HG03045 (cell line): ENCODE measurements at regions not wholly inside any gene's neighbourhood (a gene's known extent, or its start where the extent isn't known, plus 50 kb on each side); places are given as distances from the start of the nearest gene placed in this dataset.
"Not testable (repeated sequence)": the region's sequence is repeated elsewhere in the genome, so short reads cannot be mapped to it uniquely, and the experiment has no call there.

ENCODE experiments used
- ATAC-seq: cut with Tn5 transposase; IDR thresholded peaks from one replicate; pipeline ENCODE4 v1.9.1; 2021; ENCODE audit warnings: mild to moderate bottlenecking, moderate library complexity; ENCODE audit not compliant: unreplicated experiment

DNA sequence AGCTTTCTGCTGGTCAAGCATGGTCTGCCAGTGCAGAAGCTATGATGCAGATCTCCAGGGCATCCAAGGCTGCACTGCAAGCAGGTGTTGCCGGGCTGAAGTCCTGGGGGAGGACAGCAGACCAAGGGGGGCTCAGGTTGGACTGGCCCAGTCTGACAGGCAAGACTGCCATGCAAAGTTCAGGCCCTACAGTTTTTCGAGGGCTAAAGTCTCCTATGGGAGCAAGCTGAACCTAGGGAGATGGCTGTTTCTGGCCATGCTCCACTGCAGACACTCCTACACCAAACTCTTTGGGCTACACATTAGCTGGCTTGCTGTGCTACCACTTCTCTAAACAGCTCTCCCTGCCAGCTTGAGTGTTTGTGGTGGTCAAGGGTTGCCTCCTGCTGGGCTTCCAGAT, 130.0 kb upstream of the SYNCRIP start:
- no peak for ATAC-seq

GRCh38 chr6:85771925-85772430, 129.3 kb upstream of the SYNCRIP start:
- ATAC-seq: no peak

DNA sequence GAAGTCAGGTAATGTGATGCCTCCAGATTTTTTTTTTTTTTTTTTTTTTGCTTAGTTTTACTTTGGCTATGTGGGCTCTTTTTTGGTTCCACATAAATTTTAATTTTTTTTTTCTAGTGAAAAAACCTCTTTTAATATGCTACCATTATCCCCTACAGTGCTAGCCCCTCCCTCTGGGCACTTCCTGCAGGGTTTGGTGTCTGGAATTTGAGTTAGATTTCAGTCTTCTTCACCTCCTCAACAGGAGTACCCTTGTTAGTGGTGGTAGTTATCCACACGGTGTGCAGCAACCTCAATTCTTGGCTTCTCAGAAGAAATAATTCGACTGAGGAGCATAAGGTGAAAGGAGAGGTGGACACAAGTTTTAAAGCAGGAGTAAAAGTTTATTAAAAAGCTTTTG, 128.8 kb upstream of the SYNCRIP start:
- ATAC-seq: no peak

DNA sequence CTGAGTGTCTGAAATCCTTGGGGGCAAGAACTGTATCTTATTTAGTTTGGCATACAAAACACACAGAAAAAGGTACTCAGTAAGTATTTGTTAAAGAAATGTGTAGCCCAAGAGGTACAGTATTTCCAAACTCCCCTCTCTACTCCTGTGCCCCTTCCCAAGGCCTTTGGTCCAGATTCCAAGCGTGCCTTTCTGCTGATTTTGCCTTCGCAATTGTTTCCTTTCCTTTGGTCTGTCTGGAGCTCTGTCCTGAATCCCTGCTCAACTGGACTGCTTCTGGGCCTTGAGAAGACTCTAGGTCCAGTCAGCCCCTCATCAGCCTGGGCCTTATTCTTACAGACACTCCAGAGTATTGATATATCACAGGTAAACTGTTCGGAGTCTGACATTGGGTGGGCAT, 122.2 kb upstream of the SYNCRIP start:
- ATAC-seq: no peak

DNA sequence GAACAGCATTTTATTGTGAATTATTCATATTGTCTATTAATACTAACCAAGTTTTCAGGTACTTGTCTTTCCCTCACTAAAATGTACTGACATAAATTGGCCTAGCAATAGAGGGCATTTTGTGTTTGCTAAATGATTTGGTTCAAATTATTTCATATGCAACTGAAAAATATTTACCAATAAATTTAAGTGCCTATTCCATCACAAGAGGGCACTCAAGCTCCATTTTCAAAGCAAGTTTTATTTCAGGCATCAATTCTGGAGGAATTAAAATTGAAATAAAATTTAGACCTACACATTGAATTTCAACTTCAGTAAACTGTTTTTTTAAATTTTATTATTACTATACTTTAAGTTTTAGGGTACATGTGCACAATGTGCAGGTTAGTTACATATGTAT, 114.3 kb upstream of the SYNCRIP start:
- ATAC-seq: no peak

DNA sequence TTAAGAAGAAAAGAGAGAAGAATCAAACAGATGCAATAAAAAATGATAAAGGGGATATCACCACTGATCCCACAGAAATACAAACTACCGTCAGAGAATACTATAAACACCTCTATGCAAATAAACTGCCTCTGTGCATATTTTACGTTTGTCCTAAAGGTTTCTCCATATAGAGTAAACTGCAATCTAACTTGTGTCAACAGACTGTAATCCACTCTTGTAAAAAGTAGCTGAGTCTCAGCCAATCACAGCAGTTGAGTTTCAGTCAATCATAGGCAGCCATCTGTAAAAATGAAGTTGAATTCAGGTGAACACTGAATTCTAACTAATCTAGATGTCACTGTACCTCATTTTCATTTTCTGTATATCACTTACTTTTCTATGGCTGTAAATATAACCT, 112.2 kb upstream of the SYNCRIP start:
- ATAC-seq: no peak

DNA sequence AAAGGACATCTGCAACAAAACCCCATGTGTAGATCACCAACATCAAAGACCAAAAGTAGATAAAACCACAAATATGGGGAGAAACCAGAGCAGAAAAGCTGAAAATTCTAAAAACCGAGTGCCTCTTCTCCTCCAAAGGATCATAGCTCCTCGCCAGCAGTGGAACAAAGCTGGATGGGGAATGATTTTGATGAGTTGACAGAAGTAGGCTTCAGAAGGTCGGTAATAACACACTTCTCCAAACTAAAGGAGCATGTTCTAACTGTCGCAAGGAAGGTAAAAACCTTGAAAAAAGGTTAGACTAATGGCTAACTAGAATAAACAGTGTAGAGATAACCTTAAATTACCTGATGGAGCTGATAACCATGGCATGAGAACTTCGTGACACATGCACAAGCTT, 109.9 kb upstream of the SYNCRIP start:
- no peak for ATAC-seq

- ATAC-seq: no peak
These were observed 108.8 kb upstream of the SYNCRIP start for GRCh38 chr6:85751374-85752055.

GRCh38 chr6:85750146-85750545, 107.5 kb upstream of the SYNCRIP start:
- ATAC-seq: not testable (repeated sequence)

DNA sequence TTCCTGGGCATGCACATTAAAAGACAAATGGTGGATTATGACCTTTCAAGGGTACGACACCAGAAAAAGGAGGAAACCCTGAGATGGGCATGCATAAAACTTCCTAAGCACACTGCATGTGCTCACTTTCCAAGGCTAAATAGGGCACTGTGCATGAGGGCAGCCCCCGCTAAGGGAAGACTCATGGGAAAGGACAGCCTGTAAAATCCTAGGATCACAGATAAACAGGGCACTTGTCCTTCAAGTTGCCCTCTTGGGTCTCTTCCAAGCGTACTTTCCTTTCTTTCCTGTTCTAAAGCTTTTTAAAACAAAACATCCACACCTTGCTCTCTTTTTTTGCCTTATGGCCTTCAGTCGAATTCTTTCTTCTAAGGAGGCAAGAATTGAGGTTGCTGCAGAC, 106.5 kb upstream of the SYNCRIP start:
- ATAC-seq: no peak

- ATAC-seq: no peak
These were observed 105.0 kb upstream of the SYNCRIP start for GRCh38 chr6:85747666-85748065.

DNA sequence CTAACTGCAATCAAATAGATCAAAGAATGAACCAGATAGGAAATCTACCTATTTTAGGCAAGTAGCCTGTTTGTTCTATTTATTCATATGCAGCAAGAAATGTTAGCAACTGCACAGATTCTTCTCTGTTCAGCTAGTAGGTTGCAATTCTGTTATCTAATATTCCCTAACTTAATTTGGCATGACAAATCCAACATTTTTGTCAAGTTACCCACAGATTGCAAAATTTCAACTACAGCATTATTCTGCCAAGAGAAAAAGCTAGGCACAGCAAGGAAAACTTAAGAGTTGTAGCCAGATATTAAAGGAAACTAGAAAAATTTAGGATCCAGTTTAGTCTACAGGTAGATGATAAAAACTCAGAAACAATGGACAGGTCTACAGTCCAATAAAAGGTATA, 104.4 kb upstream of the SYNCRIP start:
- ATAC-seq: no peak

DNA sequence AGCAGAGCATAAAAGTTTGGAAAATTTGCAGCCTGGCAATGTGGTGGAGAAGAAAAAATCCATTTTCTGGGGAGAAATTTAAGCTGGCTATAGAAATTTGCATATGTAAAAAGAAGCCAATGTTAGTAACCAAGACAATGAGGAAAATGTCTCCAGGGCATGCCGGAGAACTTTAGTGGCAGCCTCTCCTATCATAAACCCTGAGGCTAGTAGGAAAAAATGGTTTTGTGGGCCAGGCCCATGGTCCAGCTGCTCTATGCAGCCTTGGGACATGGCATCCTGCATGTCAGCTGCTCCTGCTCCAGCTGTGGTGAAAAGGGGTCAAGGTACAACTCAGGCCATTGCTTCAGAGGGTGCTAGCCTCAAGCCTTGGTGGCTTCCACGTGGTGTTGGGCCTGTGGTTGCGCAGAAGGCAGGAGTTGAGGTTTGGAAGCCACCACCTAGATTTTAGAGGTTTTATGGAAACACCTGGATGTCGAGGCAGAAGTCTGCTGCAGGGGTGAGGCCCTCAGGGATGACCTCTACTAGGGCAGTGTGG, 101.8 kb upstream of the SYNCRIP start:
- ATAC-seq: no peak

- no peak for ATAC-seq
These were observed 83.5 kb upstream of the SYNCRIP start for GRCh38 chr6:85726206-85726605.

DNA sequence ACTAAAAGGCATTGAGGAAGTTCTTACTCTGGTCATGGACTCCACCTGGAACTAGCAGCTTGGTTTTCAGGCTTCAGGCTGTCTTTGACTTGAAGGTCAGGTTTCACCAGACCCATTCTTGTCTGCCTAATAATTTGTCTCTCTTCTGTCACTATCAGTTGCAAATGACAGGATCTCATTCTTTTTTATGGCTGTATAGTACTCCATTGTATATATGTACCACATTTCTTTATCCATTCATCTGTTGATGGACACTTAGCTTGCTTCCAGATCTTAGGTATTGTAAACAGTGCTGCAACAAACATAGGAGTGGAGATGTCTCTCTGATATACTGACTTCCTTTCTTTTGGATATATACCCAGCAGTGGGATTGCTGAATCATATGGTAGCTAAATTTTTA, 73.1 kb upstream of the SYNCRIP start:
- ATAC-seq: no peak

- ATAC-seq: no peak
These were observed 72.3 kb upstream of the SYNCRIP start for GRCh38 chr6:85714893-85715530.

DNA sequence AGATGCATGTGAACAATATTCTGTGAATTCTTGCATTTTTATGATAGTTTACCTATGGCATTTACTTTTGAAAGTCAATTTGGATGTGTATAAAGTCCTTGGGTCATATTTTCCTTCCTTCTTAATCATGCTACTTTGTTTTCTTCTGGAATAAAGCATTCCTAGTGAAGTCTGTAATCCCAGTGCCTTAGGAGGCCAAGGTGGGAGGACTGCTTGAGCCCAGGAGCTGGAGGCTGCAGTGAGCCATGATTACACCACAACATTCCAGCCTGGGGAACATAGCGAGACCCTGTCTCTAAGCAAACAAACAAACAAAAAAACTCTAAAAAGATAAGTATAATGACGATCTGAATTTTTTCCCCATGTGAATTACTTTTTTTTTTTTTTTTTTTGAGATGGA, 69.7 kb upstream of the SYNCRIP start:
- no peak for ATAC-seq

DNA sequence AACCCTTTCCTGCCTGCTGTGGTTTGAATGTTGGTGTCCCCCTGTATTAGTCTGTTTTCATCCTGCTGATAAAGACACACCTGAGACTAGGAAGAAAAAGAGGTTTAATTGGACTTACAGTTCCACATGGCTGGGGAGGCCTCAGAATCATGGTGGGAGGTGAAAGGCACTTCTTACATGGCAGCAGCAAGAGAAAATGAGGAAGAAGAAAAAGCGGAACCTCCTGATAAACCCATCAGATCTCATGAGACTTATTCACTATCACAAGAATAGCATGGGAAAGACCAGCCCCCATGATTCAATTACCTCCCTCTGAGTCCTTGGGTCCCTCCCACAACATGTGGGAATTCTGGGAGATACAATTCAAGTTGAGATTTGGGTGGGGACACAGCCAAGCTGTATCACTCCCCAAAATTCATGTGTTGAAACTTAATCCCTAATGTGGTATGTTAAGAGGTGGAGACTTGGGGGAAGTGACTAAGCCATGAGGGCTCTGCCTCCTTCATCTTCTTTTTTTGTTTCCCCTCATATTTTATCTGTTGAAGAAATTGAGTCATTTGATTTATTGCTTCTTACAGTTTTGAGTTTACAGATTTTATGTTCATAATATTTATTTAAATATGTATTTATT, 64.9 kb upstream of the SYNCRIP start:
- ATAC-seq: not testable (repeated sequence)

- ATAC-seq: no peak
These were observed 63.6 kb upstream of the SYNCRIP start for GRCh38 chr6:85706272-85706671.

- no peak for ATAC-seq
These were observed 62.5 kb upstream of the SYNCRIP start for GRCh38 chr6:85705220-85705619.

GRCh38 chr6:85703406-85703805, 60.7 kb upstream of the SYNCRIP start:
- ATAC-seq: no peak
